Smooth muscle cell (in vitro differentiated cells): ENCODE measurements at regions not wholly inside any gene's neighbourhood (a gene's known extent, or its start where the extent isn't known, plus 50 kb on each side); places are given as distances from the start of the nearest gene placed in this dataset.

ENCODE experiments used
- DNase-seq: peaks from one replicate; lab custom pipeline; 2025; ENCODE audit not compliant: unreplicated experiment; lab: John Stamatoyannopoulos, UW
- H2AFZ ChIP-seq: fragments of 200-600 bp; sonication (generic); 2 replicates; pipeline ENCODE4 v1.6.0; 2016; ENCODE audit warnings: antibody characterized with exemption, low read depth, mild to moderate bottlenecking
- H3F3A ChIP-seq: fragments of 200-600 bp; sonication (generic); 2 replicates; pipeline ENCODE4 v1.6.0; 2017; ENCODE audit warnings: antibody characterized with exemption, low read depth
- H3K27ac ChIP-seq: fragments of 200-600 bp; sonication (generic); 2 replicates; pipeline ENCODE4 v1.5.1; 2016; ENCODE audit warnings: low read depth, mild to moderate bottlenecking
- H3K27me3 ChIP-seq: fragments of 200-600 bp; sonication (generic); 2 replicates; pipeline ENCODE4 v1.6.1; 2016; ENCODE audit warnings: low read depth, mild to moderate bottlenecking
- H3K36me3 ChIP-seq: fragments of 200-600 bp; sonication (generic); 2 replicates; pipeline ENCODE4 v1.5.1; 2016; ENCODE audit warnings: low read depth
- H3K4me1 ChIP-seq: fragments of 200-600 bp; sonication (generic); 2 replicates; pipeline ENCODE4 v1.5.1; 2016; ENCODE audit warnings: low read depth
- H3K4me2 ChIP-seq: fragments of 200-600 bp; sonication (generic); 2 replicates; pipeline ENCODE4 v1.6.0; 2016; ENCODE audit warnings: mild to moderate bottlenecking
- H3K4me3 ChIP-seq: fragments of 200-600 bp; sonication (generic); 2 replicates; pipeline ENCODE4 v1.5.1; 2016; ENCODE audit warnings: mild to moderate bottlenecking
- H3K79me2 ChIP-seq: fragments of 200-600 bp; sonication (generic); 2 replicates; pipeline ENCODE4 v1.6.0; 2016; ENCODE audit warnings: low read depth, mild to moderate bottlenecking
- H3K9ac ChIP-seq: fragments of 200-600 bp; sonication (generic); 2 replicates; pipeline ENCODE4 v1.6.0; 2016; ENCODE audit warnings: low read depth
- H3K9me3 ChIP-seq: fragments of 200-600 bp; sonication (generic); replicated peaks from 2 replicates; pipeline ENCODE4 v1.5.1; 2016; ENCODE audit warnings: low read depth
- H4K20me1 ChIP-seq: fragments of 200-600 bp; sonication (generic); 2 replicates; pipeline ENCODE4 v1.6.0; 2016; ENCODE audit warnings: low read depth
- CTCF ChIP-seq: fragments of 200-600 bp; sonication (generic); IDR thresholded peaks from 2 replicates; pipeline ENCODE4 v1.5.1; 2017; ENCODE audit warnings: borderline replicate concordance, mild to moderate bottlenecking, antibody characterized with exemption; ENCODE audit not compliant: insufficient read depth, poor library complexity, severe bottlenecking
- WGBS: methylation state at CpG from one replicate; pipeline ENCODE4 v1.1.7; 2016; ENCODE audit warnings: low lambda C conversion rate; 5-methylcytosine and 5-hydroxymethylcytosine counted together

GRCh38 chr4:12692815-12693214 lies 791.3 kb downstream of the RAB28 start:
- Histone ChIP-seq H4K20me1 (no peaks in the 10 kb centered on the region), H3K9me3 (no peaks in the 10 kb centered on the region), H3K4me2 (peak overlapping the region; percentile 9), H3K27me3 (no peaks in the 10 kb centered on the region), H3K27ac (peak overlapping the region; percentile 4), H2AFZ (no peak overlapping the region), H3K36me3 (no peaks in the 10 kb centered on the region), H3K4me1 (no peaks in the 10 kb centered on the region), H3F3A (no peaks in the 10 kb centered on the region), H3K4me3 (no peak overlapping the region), H3K79me2 (no peaks in the 10 kb centered on the region), H3K9ac (no peak overlapping the region)
- no peak for DNase-seq
- TF ChIP-seq CTCF = no peak
- WGBS = 71% methylated on average over 2 of the region's 2 CpGs

- H3K27me3 ChIP-seq = no peaks in the 10 kb centered on the region
- TF ChIP-seq CTCF = no peak
- no peak overlapping the region for H3K27ac ChIP-seq
- no peaks in the 10 kb centered on the region for H4K20me1 ChIP-seq
- no peak overlapping the region for H3K4me3 ChIP-seq
- H3K36me3 ChIP-seq = no peaks in the 10 kb centered on the region
- no peak for DNase-seq
- H3K4me2 ChIP-seq = no peak overlapping the region
- no peaks in the 10 kb centered on the region for H3K9me3 ChIP-seq
- no peaks in the 10 kb centered on the region for H3K4me1 ChIP-seq
- no peak overlapping the region for H2AFZ ChIP-seq
- H3F3A ChIP-seq = no peaks in the 10 kb centered on the region
- no peaks in the 10 kb centered on the region for H3K79me2 ChIP-seq
- no peak overlapping the region for H3K9ac ChIP-seq
These were observed 793.0 kb downstream of the RAB28 start for GRCh38 chr4:12691168-12691567.

DNA sequence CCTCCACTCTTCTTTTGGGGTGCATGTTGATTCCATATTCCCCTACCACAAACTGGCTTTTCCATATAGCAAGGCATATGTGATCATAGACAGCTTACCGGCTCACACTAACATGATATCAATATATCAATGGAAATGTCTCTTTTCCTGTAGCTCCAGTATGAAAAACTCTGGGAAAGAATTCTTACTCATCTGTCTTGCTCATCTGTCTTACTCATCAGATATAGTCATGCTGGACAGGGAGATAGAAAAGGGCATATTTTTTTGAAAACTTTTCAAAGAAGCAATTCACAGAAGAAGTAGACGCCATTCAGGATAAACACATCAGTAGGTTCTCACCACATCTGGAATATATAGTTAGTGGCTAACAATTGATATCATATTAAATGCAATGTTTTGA lies 794.7 kb downstream of the RAB28 start:
- no peak overlapping the region for H3K4me2 ChIP-seq
- no peaks in the 10 kb centered on the region for H3K36me3 ChIP-seq
- H3K9me3 ChIP-seq = no peaks in the 10 kb centered on the region
- no peaks in the 10 kb centered on the region for H3K79me2 ChIP-seq
- no peak for TF ChIP-seq CTCF
- no peaks in the 10 kb centered on the region for H3K27me3 ChIP-seq
- WGBS = 76% methylated on average over 2 of the region's 2 CpGs
- no peak overlapping the region for H3K4me3 ChIP-seq
- H4K20me1 ChIP-seq = no peaks in the 10 kb centered on the region
- H3F3A ChIP-seq = no peaks in the 10 kb centered on the region
- H3K27ac ChIP-seq = no peak overlapping the region
- H2AFZ ChIP-seq = no peak overlapping the region
- H3K9ac ChIP-seq = no peak overlapping the region
- H3K4me1 ChIP-seq = no peaks in the 10 kb centered on the region
- no peak for DNase-seq

DNA sequence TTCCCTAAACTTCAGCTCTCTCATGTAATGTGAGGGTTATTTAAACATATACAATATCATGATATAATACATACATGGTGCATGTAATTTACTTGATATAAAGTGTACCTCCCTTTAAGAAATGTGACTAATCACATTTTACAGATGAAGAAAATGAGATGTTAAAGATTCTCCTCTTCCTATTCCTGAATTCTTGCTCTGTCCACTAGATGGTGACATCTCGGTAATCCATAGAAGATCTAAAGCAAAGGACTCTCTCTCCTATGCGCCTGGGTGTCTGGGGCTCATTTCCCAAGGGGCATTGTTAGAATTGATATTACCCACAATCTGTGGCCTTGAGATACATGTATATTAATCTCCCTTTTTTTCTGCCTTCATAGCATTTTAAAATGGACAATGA lies 804.9 kb downstream of the RAB28 start:
- DNase-seq = no peak
- Histone ChIP-seq H3K4me3 (no peak overlapping the region), H3K79me2 (no peaks in the 10 kb centered on the region), H3K27ac (no peak overlapping the region), H4K20me1 (no peaks in the 10 kb centered on the region), H3F3A (no peaks in the 10 kb centered on the region), H3K27me3 (no peaks in the 10 kb centered on the region), H3K4me2 (no peak overlapping the region), H3K9me3 (peaks cover 2% of the 10 kb centered on the region), H2AFZ (no peak overlapping the region), H3K36me3 (no peaks in the 10 kb centered on the region), H3K9ac (no peak overlapping the region), H3K4me1 (no peaks in the 10 kb centered on the region)
- TF ChIP-seq CTCF = peak; percentile 32
- 44% methylated on average over 2 of the region's 2 CpGs for WGBS
